Activated CD4-positive, CD25-positive, alpha-beta regulatory T cell treated with anti-CD3 and anti-CD28 coated beads, Interleukin-2, amount 50 U/mL, for 24 hours (primary cell): ENCODE measurements at regions not wholly inside any gene's neighbourhood (a gene's known extent, or its start where the extent isn't known, plus 50 kb on each side); places are given as distances from the start of the nearest gene placed in this dataset.

Experiments
- ATAC-seq, 2 donors: fragments of 150-1000 bp; cut with Tn5 transposase; one replicate each; pipeline ENCODE4 v1.10.0; 2021; ENCODE audit warnings: mild to moderate bottlenecking in 1 of 2, moderate library complexity in 1 of 2

DNA sequence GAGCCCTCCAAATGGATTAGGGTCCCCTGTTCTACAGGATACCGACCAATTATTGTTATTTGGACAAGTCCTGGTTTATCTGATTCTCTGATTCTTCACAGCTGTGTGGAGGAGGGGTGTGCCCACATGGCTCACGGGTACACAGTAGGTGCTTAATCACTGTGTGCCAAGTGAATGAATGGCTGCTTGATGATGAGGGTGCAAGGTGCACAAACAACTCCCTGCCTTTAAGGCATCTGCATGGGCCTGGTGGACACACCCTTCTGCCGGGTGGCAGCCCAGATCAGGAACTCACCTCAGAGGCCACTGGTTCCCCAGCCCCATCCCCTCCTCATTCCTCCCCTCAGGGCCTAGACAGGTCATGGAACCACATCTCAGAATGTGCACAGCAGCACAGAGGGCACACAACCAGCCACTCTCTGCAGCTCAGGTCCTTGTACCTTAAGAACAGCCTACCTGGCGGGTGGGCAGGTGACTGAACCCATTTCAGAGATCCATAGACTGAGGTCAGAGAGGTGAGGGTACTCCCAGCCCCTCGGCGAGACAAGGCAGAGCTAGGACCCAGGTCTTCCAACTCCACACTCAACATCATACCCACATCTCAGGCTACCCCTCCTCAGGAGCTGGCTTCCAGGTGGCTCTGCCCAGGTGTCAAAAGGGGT lies 50.3 kb downstream of the SHANK2 start:
- ATAC-seq = no peak

DNA sequence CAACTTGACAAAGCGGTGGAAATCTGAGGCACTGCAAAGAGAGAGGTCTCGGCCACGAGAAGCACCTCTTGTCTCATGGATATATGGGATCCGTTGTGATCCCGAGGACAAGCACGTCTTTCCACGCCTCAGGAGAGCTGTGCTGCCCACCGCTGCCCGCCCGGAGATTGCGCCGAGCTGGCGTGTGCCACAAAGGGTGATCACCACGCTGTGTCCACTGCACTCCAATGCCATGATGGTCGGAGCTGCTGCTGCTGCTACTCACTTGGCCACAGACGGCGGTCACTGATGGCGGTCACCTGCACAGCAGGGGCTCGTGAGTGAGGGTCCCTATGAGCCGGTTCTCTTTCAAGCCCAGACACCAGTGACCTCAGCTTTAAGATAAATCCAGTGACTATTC lies 51.1 kb downstream of the SHANK2 start:
- no peak for ATAC-seq

GRCh38 chr11:71200761-71201160 lies 51.6 kb downstream of the SHANK2 start:
- no peak for ATAC-seq

DNA sequence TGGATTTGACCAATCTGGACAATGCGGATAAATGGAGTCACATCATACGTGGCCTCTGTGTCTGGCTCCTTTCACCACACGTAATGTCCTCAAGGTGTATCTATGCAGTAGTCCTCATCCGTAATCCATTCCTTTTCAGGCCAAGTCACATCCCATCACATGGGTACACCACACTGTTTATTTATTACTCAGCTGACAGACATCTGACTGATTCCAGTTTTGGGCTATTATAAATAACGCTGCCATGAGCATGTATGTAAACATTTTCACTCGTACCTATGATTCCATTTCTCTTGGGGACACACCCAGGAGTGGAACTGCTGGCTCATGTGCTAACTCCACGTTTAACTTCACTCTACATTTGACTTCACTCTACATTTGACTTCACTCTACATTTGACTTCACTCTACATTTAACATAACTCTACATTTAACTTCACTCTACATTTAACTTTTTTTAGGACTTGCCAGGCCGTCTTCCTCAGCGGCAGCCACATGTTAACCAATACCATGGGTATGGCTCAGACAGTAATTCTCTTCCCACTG lies 52.1 kb downstream of the SHANK2 start:
- ATAC-seq = no peak

- ATAC-seq = no peak
Measured at GRCh38 chr11:71199226-71199820, 53.1 kb downstream of the SHANK2 start.

DNA sequence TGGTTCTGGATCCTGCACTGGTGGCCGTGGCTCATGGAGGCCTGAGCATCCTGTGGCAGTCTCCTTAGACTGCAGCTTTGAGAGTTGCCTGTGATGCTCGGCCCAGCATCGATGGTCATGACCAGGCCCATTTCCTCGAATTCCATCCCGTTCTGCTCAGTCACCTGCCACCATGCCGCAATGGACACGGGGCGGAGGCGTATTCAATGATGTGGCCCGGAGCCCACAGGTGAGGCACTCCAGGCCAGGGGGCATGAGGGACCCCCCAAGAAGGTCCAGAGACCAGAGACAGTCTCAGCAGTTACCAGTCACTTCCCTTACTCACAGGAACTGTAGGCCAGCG lies 53.6 kb downstream of the SHANK2 start:
- ATAC-seq = no peak

DNA sequence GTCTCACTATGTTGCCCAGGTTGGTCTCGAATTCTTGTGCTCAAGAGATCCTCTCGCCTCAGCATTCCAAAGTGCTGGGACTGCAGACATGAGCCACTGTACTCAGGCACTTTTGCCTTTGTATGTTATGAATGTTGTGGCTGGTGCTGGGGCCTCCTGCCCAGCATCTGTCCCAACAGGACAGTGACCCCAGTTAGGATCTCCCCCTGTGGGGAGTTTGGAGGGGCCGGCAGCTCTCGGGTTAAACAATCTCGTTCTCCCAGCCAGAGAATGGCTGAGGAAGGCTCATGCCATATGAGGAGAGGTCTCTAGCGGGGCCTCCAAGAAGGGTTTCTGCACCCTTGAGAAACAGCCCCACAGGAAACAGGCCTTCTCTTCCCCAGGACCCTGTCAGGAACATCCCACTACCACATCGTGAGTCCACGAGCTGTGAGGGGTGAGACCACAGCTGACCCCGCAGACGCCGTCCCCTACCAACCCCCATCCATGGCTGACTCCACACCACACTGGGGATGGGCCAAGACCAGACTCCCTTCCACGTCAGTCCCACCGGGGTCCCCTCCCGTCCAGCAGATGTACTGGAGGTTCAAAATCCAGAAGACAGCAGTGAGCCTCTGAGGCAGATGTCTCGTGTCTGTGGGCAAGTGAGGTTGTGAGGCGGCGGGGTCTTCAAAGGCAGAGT lies 54.1 kb downstream of the SHANK2 start:
- ATAC-seq = no peak

DNA sequence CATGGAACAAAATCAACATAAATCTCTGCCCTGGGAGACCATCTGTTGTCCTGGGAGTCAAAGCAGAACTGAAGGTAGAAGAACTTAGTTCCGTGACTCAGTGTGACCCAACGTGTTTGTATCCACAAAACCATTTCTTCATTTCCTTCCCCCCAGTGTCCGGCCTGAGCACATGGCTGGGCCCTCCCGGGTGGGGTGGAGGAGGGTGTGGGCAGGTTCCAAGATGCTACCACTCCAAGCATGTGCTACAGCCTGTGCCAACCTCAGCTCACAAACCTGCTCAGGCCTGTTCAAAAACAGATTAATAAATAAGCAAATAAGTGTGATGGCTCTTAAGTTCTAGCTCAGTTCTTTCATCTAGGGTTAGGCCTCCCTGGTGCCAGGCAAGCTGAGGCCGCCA lies 55.3 kb downstream of the SHANK2 start:
- ATAC-seq = no peak

DNA sequence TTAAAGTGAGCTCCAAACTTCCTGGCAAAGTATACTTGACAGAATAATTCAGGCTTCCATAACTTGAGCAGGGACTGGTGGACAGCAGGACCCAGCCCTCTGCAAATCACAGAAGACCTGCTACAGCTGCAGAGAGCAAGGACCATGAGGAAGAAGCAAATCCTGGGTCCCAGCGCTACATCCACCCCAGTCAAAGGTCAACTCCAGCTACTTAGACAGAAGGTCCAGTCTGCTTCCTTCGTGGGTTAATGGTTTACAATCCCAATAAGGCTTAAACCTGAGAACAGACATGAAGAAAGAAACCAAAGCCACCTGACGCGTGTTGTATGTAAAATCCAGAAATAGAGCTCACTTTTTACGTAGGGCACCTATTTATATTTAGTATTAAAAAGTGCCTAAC lies 57.7 kb downstream of the SHANK2 start:
- no peak for ATAC-seq

DNA sequence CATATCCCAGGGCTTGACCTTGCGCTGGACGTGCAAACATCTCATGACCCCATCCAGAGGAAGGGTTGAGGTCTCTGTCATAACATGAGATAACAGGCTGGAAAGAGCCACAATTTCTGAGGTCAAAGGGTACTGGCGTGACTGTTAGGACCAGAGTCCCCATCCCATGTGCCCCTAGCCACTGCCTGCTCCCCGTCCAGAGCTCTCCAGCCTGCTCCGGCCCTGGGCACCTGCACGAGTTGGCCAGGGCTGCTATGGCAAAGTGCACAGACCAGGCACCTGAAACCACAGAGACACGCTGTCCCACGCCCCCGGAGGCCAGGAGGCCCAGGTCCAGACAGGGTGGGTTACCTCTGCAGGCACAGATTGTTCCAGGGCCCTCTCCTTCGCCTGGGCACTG lies 58.9 kb downstream of the SHANK2 start:
- ATAC-seq = no peak

- no peak for ATAC-seq
Measured at GRCh38 chr11:71192629-71193028, 59.7 kb downstream of the SHANK2 start.

GRCh38 chr11:71191201-71191600 lies 61.2 kb downstream of the SHANK2 start:
- ATAC-seq = no peak

DNA sequence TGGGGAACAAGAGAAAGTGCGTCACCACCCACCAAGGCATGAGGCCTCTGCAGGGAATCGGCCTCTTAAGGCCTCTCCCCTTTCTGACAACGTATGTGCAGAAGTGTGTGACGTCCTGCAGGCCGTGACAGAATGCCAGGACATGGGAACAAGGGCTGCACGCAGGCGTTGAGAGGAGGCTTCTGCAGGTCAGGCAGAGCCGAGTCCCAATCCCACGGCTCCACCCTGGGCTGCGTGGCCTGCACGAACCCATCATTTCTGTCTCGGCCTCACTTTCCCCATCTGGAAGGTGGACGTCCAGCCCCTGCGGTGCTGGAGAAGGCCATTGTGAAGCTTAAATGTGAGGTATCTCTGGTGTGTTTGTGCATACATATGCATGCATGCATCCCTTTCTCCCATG lies 61.8 kb downstream of the SHANK2 start:
- no peak for ATAC-seq

DNA sequence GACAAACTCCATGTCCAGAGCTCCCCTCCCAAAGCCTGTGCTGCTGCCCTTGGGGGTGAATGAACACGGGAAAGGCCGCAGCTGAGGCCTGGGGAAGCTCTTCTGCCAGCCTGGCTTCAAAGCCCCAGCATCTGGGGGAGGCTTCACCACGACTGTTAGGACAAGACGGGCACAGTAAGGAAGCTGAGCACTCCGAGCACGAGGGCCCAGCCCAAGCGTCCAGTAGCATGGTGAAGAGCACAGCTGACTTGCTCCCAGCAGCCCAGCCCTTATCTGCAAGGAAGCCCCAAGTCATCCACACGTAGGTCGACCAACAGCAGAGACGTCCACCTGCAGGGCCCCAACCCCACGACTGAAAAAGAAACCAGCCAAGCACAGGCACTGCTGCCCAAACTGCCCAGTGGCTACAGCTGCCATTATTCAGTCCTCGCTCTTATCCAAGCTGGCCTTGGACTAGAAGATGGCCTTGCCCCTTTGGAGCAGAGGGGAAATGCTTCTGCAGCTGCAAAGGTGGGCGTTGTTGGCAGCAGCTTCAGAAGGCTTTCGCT lies 62.5 kb downstream of the SHANK2 start:
- ATAC-seq = no peak

- ATAC-seq = no peak
Measured at GRCh38 chr11:71188886-71189767, 63.2 kb downstream of the SHANK2 start.

- no peak for ATAC-seq
Measured at GRCh38 chr11:71188073-71188472, 64.3 kb downstream of the SHANK2 start.

- no peak for ATAC-seq
Measured at GRCh38 chr11:71186806-71187205, 65.6 kb downstream of the SHANK2 start.

DNA sequence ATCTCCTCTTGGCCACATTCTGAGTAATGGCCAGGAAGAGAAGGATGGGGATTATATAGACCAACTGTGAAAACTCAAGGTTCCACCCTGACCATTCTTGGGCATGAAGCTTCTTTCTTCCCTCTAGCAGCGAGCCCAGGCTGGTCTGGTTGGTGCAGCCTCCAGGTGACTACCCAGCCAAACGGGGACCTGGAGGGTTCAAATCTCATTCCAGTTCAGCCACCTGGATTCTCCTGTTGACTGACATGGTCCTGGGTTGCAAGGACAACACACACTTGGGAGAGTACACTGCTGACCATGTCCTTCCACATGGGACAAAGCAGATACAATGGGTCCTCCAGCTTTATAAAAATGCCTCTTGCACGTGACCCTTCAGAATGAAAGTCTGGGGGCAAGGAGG lies 67.0 kb downstream of the SHANK2 start:
- no peak for ATAC-seq

DNA sequence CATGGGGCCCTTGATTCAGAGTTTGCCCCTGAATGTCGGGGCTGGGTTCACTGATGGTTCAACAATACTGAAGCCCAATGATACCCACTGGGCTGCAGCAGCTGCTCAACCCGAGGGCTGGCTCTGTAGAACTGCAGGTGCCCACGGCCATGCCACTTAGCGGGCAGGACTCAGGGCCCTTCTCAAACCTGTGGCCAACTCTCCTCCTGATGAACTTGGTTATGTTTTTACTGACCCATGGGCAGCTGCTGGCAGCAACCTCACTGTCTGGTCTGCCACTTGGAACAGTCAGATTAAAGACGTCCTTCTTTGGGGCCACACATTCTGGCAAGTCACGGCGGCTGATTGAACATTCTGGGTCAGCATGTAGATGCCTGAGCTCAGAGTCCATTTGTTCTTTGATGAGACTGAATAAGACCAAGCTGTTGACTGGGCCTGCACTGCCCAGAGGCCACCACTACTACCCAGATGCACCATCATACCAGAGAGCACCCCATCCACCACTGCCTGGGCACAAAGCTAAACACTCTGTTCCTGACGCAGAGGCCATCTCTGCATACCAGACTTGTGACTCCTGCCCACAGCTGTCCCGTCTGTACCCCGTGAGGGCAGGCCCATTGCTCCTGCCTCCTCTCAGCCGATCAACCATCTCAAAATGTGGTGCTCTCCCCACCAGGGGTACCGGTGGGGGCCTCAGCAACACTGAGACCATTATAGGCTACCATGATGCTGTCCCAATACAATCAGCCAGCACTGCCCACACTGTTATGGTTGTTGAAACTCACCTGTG lies 67.8 kb downstream of the SHANK2 start:
- ATAC-seq = no peak

DNA sequence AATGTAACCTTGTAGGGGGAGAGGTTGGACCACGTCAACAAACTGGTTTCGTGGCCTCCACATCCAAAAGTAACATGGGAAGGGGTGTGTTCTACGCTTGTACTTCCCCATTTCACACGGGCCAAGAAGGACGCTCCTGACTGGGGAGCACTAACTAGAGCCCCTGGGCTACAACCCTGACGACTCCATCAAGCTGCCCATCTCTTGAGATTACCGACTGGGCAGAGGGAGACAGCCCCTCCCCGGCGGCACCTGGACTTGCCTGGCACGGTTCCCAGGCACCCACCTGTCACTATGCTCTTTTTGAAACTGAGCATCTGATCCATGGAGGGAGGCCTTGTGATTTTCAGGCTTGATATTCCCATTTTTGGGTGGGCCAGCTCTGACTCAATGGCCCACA lies 68.5 kb downstream of the SHANK2 start:
- no peak for ATAC-seq

- ATAC-seq = no peak
Measured at GRCh38 chr11:71182791-71183677, 69.3 kb downstream of the SHANK2 start.
